H9 (cell line): ENCODE measurements at regions not wholly inside any gene's neighbourhood (a gene's known extent, or its start where the extent isn't known, plus 50 kb on each side); places are given as distances from the start of the nearest gene placed in this dataset.

Experiments used
- DNase-seq: peaks from one replicate; pipeline ENCODE4 v3.0.0-alpha.2; 2017
- H2AFZ ChIP-seq: one replicate; pipeline ENCODE4 v1.6.1; 2013; ENCODE audit warnings: mild to moderate bottlenecking, low read length, control low read depth, moderate library complexity
- H2AK5ac ChIP-seq: 2 replicates; pipeline ENCODE4 v1.6.1; 2013; ENCODE audit warnings: low read length, control low read depth, mixed read lengths; ENCODE audit not compliant: insufficient read length
- H2BK120ac ChIP-seq: one replicate; pipeline ENCODE4 v1.6.1; 2013; ENCODE audit warnings: low read depth, mild to moderate bottlenecking, low read length, control low read depth, inconsistent platforms; ENCODE audit not compliant: poor library complexity, severe bottlenecking
- H2BK12ac ChIP-seq: 2 replicates; pipeline ENCODE4 v1.6.1; 2013; ENCODE audit warnings: low read length, control low read depth, mixed read lengths, low read depth; ENCODE audit not compliant: insufficient read length
- H2BK15ac ChIP-seq: 2 replicates; pipeline ENCODE4 v1.6.1; 2013; ENCODE audit warnings: low read depth, low read length, control low read depth
- H2BK20ac ChIP-seq: one replicate; pipeline ENCODE4 v1.6.1; 2013; ENCODE audit warnings: low read depth, mild to moderate bottlenecking, low read length, control low read depth, inconsistent platforms; ENCODE audit not compliant: poor library complexity, severe bottlenecking
- H2BK5ac ChIP-seq: 2 replicates; pipeline ENCODE4 v1.6.1; 2013; ENCODE audit warnings: low read length, control low read depth, mixed read lengths; ENCODE audit not compliant: insufficient read length
- H3K14ac ChIP-seq: 2 replicates; pipeline ENCODE4 v1.6.1; 2013; ENCODE audit warnings: low read length, control low read depth; ENCODE audit not compliant: insufficient read depth
- H3K18ac ChIP-seq: 2 replicates; pipeline ENCODE4 v1.6.1; 2013; ENCODE audit warnings: low read depth, mild to moderate bottlenecking, mixed read lengths, low read length, control low read depth; ENCODE audit not compliant: insufficient read length
- H3K23ac ChIP-seq: 2 replicates; pipeline ENCODE4 v1.6.1; 2013; ENCODE audit warnings: low read length, control low read depth, mixed read lengths, low read depth; ENCODE audit not compliant: insufficient read length
- H3K23me2 ChIP-seq: 2 replicates; pipeline ENCODE4 v1.6.1; 2013; ENCODE audit warnings: low read depth, mild to moderate bottlenecking, mixed read lengths, low read length, control low read depth; ENCODE audit not compliant: insufficient read length, poor library complexity, severe bottlenecking
- H3K27ac ChIP-seq: 2 replicates; pipeline ENCODE4 v1.5.1; 2013; ENCODE audit warnings: low read length, control low read depth, mixed read lengths, low read depth; ENCODE audit not compliant: insufficient read length
- H3K27me3 ChIP-seq: 2 replicates; pipeline ENCODE4 v1.6.1; 2013; ENCODE audit warnings: low read length, control low read depth, inconsistent platforms; ENCODE audit not compliant: insufficient read depth
- H3K4ac ChIP-seq: 2 replicates; pipeline ENCODE4 v1.6.1; 2013; ENCODE audit warnings: low read depth, mild to moderate bottlenecking, control low read depth, inconsistent platforms, low read length, moderate library complexity
- H3K4me1 ChIP-seq: 2 replicates; pipeline ENCODE4 v1.6.1; 2013; ENCODE audit warnings: low read length, control low read depth, inconsistent platforms; ENCODE audit not compliant: insufficient read depth
- H3K4me2 ChIP-seq: 2 replicates; pipeline ENCODE4 v1.6.1; 2013; ENCODE audit warnings: low read length, control low read depth, mixed read lengths; ENCODE audit not compliant: insufficient read length, insufficient read depth
- H3K56ac ChIP-seq: 2 replicates; pipeline ENCODE4 v1.6.1; 2013; ENCODE audit warnings: low read depth, mild to moderate bottlenecking, mixed read lengths, low read length, control low read depth; ENCODE audit not compliant: insufficient read length
- H3K79me1 ChIP-seq: 2 replicates; pipeline ENCODE4 v1.6.1; 2013; ENCODE audit warnings: low read depth, mild to moderate bottlenecking, moderate library complexity, low read length, control low read depth, inconsistent platforms; ENCODE audit not compliant: insufficient read depth, poor library complexity, severe bottlenecking
- H3K79me2 ChIP-seq: 2 replicates; pipeline ENCODE4 v1.6.1; 2013; ENCODE audit warnings: low read length, control low read depth, inconsistent platforms; ENCODE audit not compliant: insufficient read depth
- H3K9ac ChIP-seq: 2 replicates; pipeline ENCODE4 v1.6.1; 2013; ENCODE audit warnings: low read length, control low read depth, mixed read lengths; ENCODE audit not compliant: insufficient read length; ENCODE audit errors: extremely low read depth
- H3K9me3 ChIP-seq: one replicate; pipeline ENCODE4 v1.6.1; 2013; ENCODE audit warnings: low read depth, low read length, inconsistent platforms; ENCODE audit not compliant: control insufficient read depth
- H3T11ph ChIP-seq: one replicate; pipeline ENCODE4 v1.6.1; 2013; ENCODE audit warnings: mild to moderate bottlenecking, low read length, control low read depth, inconsistent platforms
- H4K20me1 ChIP-seq: one replicate; pipeline ENCODE4 v1.6.1; 2013; ENCODE audit not compliant: control insufficient read depth, insufficient read length, insufficient read depth
- H4K5ac ChIP-seq: 2 replicates; pipeline ENCODE4 v1.6.1; 2013; ENCODE audit warnings: low read depth, mild to moderate bottlenecking, mixed read lengths, low read length, control low read depth; ENCODE audit not compliant: insufficient read length
- H4K8ac ChIP-seq: replicated peaks from 2 replicates; pipeline ENCODE4 v1.6.1; 2013; ENCODE audit warnings: low read length, control low read depth, mixed read lengths, low read depth; ENCODE audit not compliant: insufficient read length
- H4K91ac ChIP-seq: 2 replicates; pipeline ENCODE4 v1.6.1; 2013; ENCODE audit warnings: low read depth, mild to moderate bottlenecking, moderate library complexity, mixed read lengths, low read length, control low read depth; ENCODE audit not compliant: insufficient read length
- H3K27ac Mint-ChIP-seq, 3 experiments: 2 replicates in 2 of 3; 3 replicates in 1 of 3; pipeline ENCODE4 v1.8.0; 2020 to 2021; ENCODE audit warnings: mixed read lengths in 3 of 3, mild to moderate bottlenecking in 1 of 3, moderate library complexity in 1 of 3
- H3K27me3 Mint-ChIP-seq: 2 replicates; pipeline ENCODE4 v1.8.0; 2021; ENCODE audit warnings: low read depth, mild to moderate bottlenecking, moderate library complexity, mixed read lengths
- H3K36me3 Mint-ChIP-seq, 3 experiments: 2 replicates in 2 of 3; 3 replicates in 1 of 3; pipeline ENCODE4 v1.8.0; 2020 to 2021; ENCODE audit warnings: low read depth in 3 of 3, mixed read lengths in 3 of 3; ENCODE audit not compliant: insufficient read depth in 1 of 3
- H3K4me1 Mint-ChIP-seq, 2 experiments: 2 replicates each; pipeline ENCODE4 v1.8.0; 2020; ENCODE audit warnings: mixed read lengths in 2 of 2
- H3K4me3 Mint-ChIP-seq, 2 experiments: 2 replicates in 1 of 2; 3 replicates in 1 of 2; pipeline ENCODE4 v1.8.0; 2020 to 2021; ENCODE audit warnings: mild to moderate bottlenecking in 2 of 2, mixed read lengths in 2 of 2, moderate library complexity in 1 of 2
- H3K9me3 Mint-ChIP-seq, 2 experiments: 2 replicates in 1 of 2; 3 replicates in 1 of 2; pipeline ENCODE4 v1.8.0; 2020; ENCODE audit warnings: mild to moderate bottlenecking in 2 of 2, mixed read lengths in 2 of 2, moderate library complexity in 1 of 2
- CTCF ChIP-seq: fragments of 200-600 bp; sonication (generic); conservative IDR thresholded peaks from 3 replicates; pipeline ENCODE4 v1.8.0; 2021; ENCODE audit warnings: antibody characterized with exemption, mild to moderate bottlenecking
- WGBS: extraction: QIAGEN DNeasy Blood & Tissue Kit; methylation state at CpG from one replicate; pipeline ENCODE4 v1.1.7; 2013; ENCODE audit warnings: missing lambda C conversion rate, low lambda C conversion rate, mixed read lengths; ENCODE audit not compliant: insufficient read length; ENCODE audit errors: extremely low coverage; 5-methylcytosine and 5-hydroxymethylcytosine counted together

DNA sequence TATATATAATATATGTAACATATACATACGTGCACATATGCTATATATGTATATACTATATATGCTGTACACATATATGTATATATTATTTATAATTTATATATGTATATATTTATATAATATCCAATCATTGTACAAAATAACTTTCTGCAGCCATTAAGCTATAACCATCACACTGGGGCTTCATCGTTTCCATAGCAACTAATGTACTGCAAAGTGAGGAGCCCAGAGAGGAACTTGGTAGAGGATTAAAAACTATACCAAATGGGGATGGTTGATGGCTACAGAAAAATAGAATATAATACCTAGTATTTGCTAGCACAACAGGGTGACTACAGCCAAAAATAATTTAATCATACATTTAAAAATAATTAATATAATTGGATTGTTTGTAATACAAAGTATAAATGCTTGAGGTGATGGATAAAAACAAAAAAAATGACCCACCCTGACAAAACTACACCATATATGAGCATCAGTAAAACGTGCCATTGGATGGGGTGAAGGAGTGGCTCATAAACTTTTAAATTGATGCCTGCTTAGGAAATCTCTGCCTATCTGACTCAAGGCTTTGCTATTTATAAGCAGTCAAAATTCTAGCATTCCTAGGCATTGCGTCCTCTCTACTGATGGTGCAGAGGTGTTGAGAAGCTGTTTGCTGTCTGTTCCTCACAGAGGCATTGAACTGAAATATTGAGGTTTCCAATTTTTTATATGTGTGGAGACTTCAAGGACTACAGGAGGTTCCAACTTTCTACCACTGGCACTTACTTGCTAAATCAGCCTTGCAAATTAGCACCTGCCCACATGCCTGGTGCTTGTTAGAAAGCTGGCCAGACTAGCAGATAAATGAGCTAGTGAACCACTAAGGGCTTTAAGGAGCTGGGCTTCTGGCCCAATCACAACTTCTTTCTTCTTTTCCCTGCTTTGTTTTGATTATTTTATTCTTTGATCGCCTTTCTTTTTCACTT, 190.1 kb downstream of the SCP2D1 start:
- no peak overlapping the region for H3T11ph ChIP-seq
- no peak overlapping the region for H3K4ac ChIP-seq
- Mint-ChIP-seq H3K27me3 (peaks cover 2% of the 10 kb centered on the region), H3K4me3 (no peak overlapping the region), H3K27ac (no peak overlapping the region; a peak in 1 of 7 replicates), H3K4me1 (peaks cover 0 to 4% of the 10 kb centered on the region in 2 experiments; a peak in 1 of 4 replicates), H3K9me3 (no peaks in the 10 kb centered on the region), H3K36me3 (no peaks in the 10 kb centered on the region)
- H3K23ac ChIP-seq, result no peak overlapping the region
- H3K56ac ChIP-seq, result no peak overlapping the region
- H2BK12ac ChIP-seq, result no peak overlapping the region
- H3K14ac ChIP-seq, result no peak overlapping the region
- no peak overlapping the region for H4K5ac ChIP-seq
- no peaks in the 10 kb centered on the region for H3K79me2 ChIP-seq
- H4K8ac ChIP-seq, result no peak overlapping the region
- no peaks in the 10 kb centered on the region for H3K23me2 ChIP-seq
- no peak overlapping the region for H2AFZ ChIP-seq
- H4K91ac ChIP-seq, result no peak overlapping the region
- no peak overlapping the region for H3K9ac ChIP-seq
- H2AK5ac ChIP-seq, result no peak overlapping the region
- H3K27me3 ChIP-seq, result no peaks in the 10 kb centered on the region
- H3K18ac ChIP-seq, result no peak overlapping the region
- no peak overlapping the region for H2BK5ac ChIP-seq
- H3K79me1 ChIP-seq, result no peaks in the 10 kb centered on the region
- H2BK120ac ChIP-seq, result no peak overlapping the region
- H3K27ac ChIP-seq, result no peak overlapping the region
- H2BK15ac ChIP-seq, result no peak overlapping the region
- no peaks in the 10 kb centered on the region for H3K4me1 ChIP-seq
- DNase-seq, result no peak
- no peaks in the 10 kb centered on the region for H3K9me3 ChIP-seq
- H2BK20ac ChIP-seq, result no peak overlapping the region
- H3K4me2 ChIP-seq, result no peak overlapping the region
- TF ChIP-seq CTCF, result no peak
- no peaks in the 10 kb centered on the region for H4K20me1 ChIP-seq
- WGBS, result no CpG with 5 or more reads among the region's 5 CpGs
